WTC11 (cell line): ENCODE measurements at regions not wholly inside any gene's neighbourhood (a gene's known extent, or its start where the extent isn't known, plus 50 kb on each side); places are given as distances from the start of the nearest gene placed in this dataset.

Source experiments
- ATAC-seq: fragments of 200-7000 bp; cut with Tn5 transposase; 2 replicates; pipeline ENCODE4 v1.10.0; 2021; ENCODE audit warnings: mild to moderate bottlenecking, moderate library complexity
- CTCF ChIA-PET: fragments of 300-600 bp; sonication (Branson Sonifier 250); formaldehyde crosslinking; loops from one replicate; lab custom pipeline; 2021; ENCODE audit warnings: antibody characterized with exemption; lab: Charles Lee
- POLR2A ChIA-PET: fragments of 350-600 bp; sonication (Branson Sonifier 250); formaldehyde crosslinking; loops from one replicate; lab custom pipeline; 2021; ENCODE audit warnings: antibody characterized with exemption; lab: Charles Lee
- DNase-seq: peaks from one replicate; pipeline ENCODE4 v3.0.0; 2021; ENCODE audit warnings: low spot score
- H3K27ac Mint-ChIP-seq: 2 replicates; pipeline ENCODE4 v1.8.0; 2021; ENCODE audit warnings: mixed read lengths
- H3K27me3 Mint-ChIP-seq: 2 replicates; pipeline ENCODE4 v1.8.0; 2021; ENCODE audit warnings: low read depth, mild to moderate bottlenecking, moderate library complexity, mixed read lengths
- H3K36me3 Mint-ChIP-seq: 2 replicates; pipeline ENCODE4 v1.8.0; 2021; ENCODE audit warnings: mixed read lengths
- H3K4me1 Mint-ChIP-seq: 2 replicates; pipeline ENCODE4 v1.8.0; 2022; ENCODE audit warnings: mixed read lengths
- H3K4me3 Mint-ChIP-seq: 2 replicates; pipeline ENCODE4 v1.8.0; 2021; ENCODE audit warnings: mild to moderate bottlenecking, moderate library complexity, mixed read lengths
- H3K9me3 Mint-ChIP-seq: 2 replicates; pipeline ENCODE4 v1.8.0; 2021; ENCODE audit warnings: mixed read lengths
- ATF6 ChIP-seq: sonication (generic); formaldehyde crosslinking; IDR thresholded peaks from 2 replicates; pipeline ENCODE4 v1.8.1; 2023; ENCODE audit warnings: mild to moderate bottlenecking, missing genetic modification reagents
- ELF4 ChIP-seq: sonication (generic); formaldehyde crosslinking; IDR thresholded peaks from 2 replicates; pipeline ENCODE4 v1.8.1; 2022; ENCODE audit warnings: low read depth, mild to moderate bottlenecking, moderate library complexity, missing genetic modification reagents
- NFYB ChIP-seq: sonication (generic); formaldehyde crosslinking; conservative IDR thresholded peaks from 2 replicates; pipeline ENCODE4 v1.8.0; 2022; ENCODE audit warnings: low read depth, missing genetic modification reagents
- NR3C1 ChIP-seq: sonication (generic); formaldehyde crosslinking; conservative IDR thresholded peaks from 2 replicates; pipeline ENCODE4 v1.8.1; 2023; ENCODE audit warnings: low read depth, mild to moderate bottlenecking, missing genetic modification reagents
- STAT6 ChIP-seq: sonication (generic); formaldehyde crosslinking; conservative IDR thresholded peaks from 2 replicates; pipeline ENCODE4 v1.8.1; 2023; ENCODE audit warnings: mild to moderate bottlenecking, low read depth, missing genetic modification reagents, moderate library complexity
- TEAD1 ChIP-seq: sonication (generic); formaldehyde crosslinking; IDR thresholded peaks from 2 replicates; pipeline ENCODE4 v1.8.0; 2022; ENCODE audit warnings: mild to moderate bottlenecking, missing genetic modification reagents
- TEAD4 ChIP-seq: sonication (generic); formaldehyde crosslinking; IDR thresholded peaks from 2 replicates; pipeline ENCODE4 v1.8.0; 2022; ENCODE audit warnings: mild to moderate bottlenecking, missing genetic modification reagents
- ZNF121 ChIP-seq: sonication (generic); formaldehyde crosslinking; IDR thresholded peaks from 2 replicates; pipeline ENCODE4 v1.8.0; 2023; ENCODE audit warnings: missing genetic modification reagents
- ZNF416 ChIP-seq: fragments of 250-450 bp; sonication (Bioruptor Pico); IDR thresholded peaks from 2 replicates; pipeline ENCODE4 v1.9.0; 2021; ENCODE audit warnings: mild to moderate bottlenecking, inconsistent platforms
- TF ChIP-seq, protein P1 (sequence below): fragments of 250-450 bp; sonication (Bioruptor Pico); IDR thresholded peaks from 2 replicates; pipeline ENCODE4 v1.9.0; 2021; ENCODE audit warnings: mild to moderate bottlenecking, borderline replicate concordance
- TF ChIP-seq, protein P2 (sequence below): sonication (generic); formaldehyde crosslinking; IDR thresholded peaks from 2 replicates; pipeline ENCODE4 v1.8.0; 2022; ENCODE audit warnings: mild to moderate bottlenecking, missing genetic modification reagents
- TF ChIP-seq, protein P3 (sequence below): sonication (generic); formaldehyde crosslinking; IDR thresholded peaks from 2 replicates; pipeline ENCODE4 v1.8.1; 2022; ENCODE audit warnings: missing genetic modification reagents, borderline replicate concordance
- TF ChIP-seq, protein P4 (sequence below): sonication (generic); formaldehyde crosslinking; IDR thresholded peaks from 2 replicates; pipeline ENCODE4 v1.8.0; 2022; ENCODE audit warnings: mild to moderate bottlenecking, missing genetic modification reagents
- TF ChIP-seq, protein P5 (sequence below): fragments of 250-450 bp; sonication (Bioruptor Pico); IDR thresholded peaks from 2 replicates; pipeline ENCODE4 v1.9.0; 2021; ENCODE audit warnings: mild to moderate bottlenecking

DNA sequence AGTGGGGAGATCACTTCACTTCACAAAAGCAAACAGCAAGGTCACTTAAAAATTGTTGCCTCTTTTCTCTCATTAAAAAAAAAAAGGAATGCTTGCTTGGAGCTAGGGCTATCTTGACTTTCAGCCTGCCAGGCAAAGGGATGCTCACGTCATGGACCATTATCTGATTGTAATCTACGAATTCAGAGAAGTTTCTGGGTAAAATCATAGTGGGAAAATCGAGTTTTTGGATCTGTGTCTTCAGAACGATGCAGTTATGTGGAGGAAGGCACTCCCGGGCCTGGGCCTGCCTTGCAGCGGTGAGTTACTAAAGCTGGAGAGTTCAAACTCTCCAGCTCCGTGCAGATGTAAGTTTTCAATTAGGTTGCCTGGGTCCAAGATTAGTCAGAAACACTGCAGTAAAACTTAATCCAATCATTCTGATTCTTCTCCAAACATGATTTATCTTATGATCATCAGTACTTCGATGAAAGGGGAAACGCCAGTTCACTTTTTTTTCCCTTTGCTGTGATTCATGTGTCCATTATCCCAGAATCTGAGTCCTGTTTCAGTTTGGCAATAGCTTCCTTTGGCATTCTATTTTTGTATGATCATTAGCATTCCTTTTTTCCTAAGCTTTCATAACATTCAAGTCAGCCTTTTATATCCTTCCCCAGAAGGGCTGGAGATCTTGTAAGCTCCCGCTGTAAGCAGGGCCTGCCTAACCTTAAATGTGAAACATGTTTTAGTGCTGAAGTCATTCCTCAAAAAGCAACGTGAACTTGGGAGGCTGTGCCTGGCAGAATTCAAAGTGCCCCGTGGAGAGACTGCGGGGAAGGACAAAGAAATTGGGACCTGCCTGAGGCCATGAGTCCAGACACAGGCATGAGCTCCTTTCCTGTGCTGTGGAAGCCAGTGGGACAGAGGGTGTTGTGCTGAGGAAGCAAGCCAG is 119.3 kb upstream of the TWIST2 start:
- no peak overlapping the region for H3K27ac Mint-ChIP-seq
- ATAC-seq (no peak), DNase-seq (no peak)
- H3K4me3 Mint-ChIP-seq, result no peak overlapping the region
- H3K9me3 Mint-ChIP-seq, result peaks cover 13% of the 10 kb centered on the region
- ChIA-PET POLR2A (no interaction called here), CTCF (interaction anchor here (0.9 to 2.3 kb wide), 5 partner anchors 8 to 145 kb away, joined by 3 to 8 read pairs (median 5); no protein-coding TSS in a partner anchor)
- no peaks in the 10 kb centered on the region; the same call in 1 of the 2 replicates for H3K27me3 Mint-ChIP-seq
- TF ChIP-seq, protein P1, sequence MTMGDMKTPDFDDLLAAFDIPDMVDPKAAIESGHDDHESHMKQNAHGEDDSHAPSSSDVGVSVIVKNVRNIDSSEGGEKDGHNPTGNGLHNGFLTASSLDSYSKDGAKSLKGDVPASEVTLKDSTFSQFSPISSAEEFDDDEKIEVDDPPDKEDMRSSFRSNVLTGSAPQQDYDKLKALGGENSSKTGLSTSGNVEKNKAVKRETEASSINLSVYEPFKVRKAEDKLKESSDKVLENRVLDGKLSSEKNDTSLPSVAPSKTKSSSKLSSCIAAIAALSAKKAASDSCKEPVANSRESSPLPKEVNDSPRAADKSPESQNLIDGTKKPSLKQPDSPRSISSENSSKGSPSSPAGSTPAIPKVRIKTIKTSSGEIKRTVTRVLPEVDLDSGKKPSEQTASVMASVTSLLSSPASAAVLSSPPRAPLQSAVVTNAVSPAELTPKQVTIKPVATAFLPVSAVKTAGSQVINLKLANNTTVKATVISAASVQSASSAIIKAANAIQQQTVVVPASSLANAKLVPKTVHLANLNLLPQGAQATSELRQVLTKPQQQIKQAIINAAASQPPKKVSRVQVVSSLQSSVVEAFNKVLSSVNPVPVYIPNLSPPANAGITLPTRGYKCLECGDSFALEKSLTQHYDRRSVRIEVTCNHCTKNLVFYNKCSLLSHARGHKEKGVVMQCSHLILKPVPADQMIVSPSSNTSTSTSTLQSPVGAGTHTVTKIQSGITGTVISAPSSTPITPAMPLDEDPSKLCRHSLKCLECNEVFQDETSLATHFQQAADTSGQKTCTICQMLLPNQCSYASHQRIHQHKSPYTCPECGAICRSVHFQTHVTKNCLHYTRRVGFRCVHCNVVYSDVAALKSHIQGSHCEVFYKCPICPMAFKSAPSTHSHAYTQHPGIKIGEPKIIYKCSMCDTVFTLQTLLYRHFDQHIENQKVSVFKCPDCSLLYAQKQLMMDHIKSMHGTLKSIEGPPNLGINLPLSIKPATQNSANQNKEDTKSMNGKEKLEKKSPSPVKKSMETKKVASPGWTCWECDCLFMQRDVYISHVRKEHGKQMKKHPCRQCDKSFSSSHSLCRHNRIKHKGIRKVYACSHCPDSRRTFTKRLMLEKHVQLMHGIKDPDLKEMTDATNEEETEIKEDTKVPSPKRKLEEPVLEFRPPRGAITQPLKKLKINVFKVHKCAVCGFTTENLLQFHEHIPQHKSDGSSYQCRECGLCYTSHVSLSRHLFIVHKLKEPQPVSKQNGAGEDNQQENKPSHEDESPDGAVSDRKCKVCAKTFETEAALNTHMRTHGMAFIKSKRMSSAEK, result no peak
- TF ChIP-seq, protein P2, sequence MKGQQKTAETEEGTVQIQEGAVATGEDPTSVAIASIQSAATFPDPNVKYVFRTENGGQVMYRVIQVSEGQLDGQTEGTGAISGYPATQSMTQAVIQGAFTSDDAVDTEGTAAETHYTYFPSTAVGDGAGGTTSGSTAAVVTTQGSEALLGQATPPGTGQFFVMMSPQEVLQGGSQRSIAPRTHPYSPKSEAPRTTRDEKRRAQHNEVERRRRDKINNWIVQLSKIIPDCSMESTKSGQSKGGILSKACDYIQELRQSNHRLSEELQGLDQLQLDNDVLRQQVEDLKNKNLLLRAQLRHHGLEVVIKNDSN (CRISPR knock-in tag), result no peak
- no peak for TF ChIP-seq ZNF416 (CRISPR knock-in tag)
- TF ChIP-seq, protein P3, sequence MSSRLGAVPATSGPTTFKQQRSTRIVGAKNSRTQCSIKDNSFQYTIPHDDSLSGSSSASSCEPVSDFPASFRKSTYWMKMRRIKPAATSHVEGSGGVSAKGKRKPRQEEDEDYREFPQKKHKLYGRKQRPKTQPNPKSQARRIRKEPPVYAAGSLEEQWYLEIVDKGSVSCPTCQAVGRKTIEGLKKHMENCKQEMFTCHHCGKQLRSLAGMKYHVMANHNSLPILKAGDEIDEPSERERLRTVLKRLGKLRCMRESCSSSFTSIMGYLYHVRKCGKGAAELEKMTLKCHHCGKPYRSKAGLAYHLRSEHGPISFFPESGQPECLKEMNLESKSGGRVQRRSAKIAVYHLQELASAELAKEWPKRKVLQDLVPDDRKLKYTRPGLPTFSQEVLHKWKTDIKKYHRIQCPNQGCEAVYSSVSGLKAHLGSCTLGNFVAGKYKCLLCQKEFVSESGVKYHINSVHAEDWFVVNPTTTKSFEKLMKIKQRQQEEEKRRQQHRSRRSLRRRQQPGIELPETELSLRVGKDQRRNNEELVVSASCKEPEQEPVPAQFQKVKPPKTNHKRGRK (CRISPR knock-in tag), result no peak
- TF ChIP-seq NR3C1 (CRISPR knock-in tag), result no peak
- TF ChIP-seq TEAD1, result no peak
- no peaks in the 10 kb centered on the region for H3K36me3 Mint-ChIP-seq
- no peaks in the 10 kb centered on the region for H3K4me1 Mint-ChIP-seq

GRCh38 chr2:238729261-238729935 is 118.5 kb upstream of the TWIST2 start:
- DNase-seq, result no peak
- Mint-ChIP-seq H3K36me3 (no peaks in the 10 kb centered on the region), H3K9me3 (peaks cover 13% of the 10 kb centered on the region), H3K27me3 (no peaks in the 10 kb centered on the region; the same call in 1 of the 2 replicates), H3K27ac (no peak overlapping the region), H3K4me1 (no peaks in the 10 kb centered on the region), H3K4me3 (no peak overlapping the region)
- ChIA-PET POLR2A (no interaction called here), CTCF (interaction anchor here (0.9 to 2.3 kb wide), 4 partner anchors 9 to 56 kb away, joined by 4 to 8 read pairs (median 6); no protein-coding TSS in a partner anchor)
- TF ChIP-seq ATF6 (CRISPR knock-in tag) (no peak), TEAD4 (CRISPR knock-in tag) (no peak)
- ATAC-seq, result no peak

- Mint-ChIP-seq H3K4me1 (no peaks in the 10 kb centered on the region), H3K27ac (no peak overlapping the region), H3K9me3 (peaks cover 8% of the 10 kb centered on the region), H3K36me3 (no peaks in the 10 kb centered on the region), H3K27me3 (no peaks in the 10 kb centered on the region; the same call in 1 of the 2 replicates), H3K4me3 (no peak overlapping the region)
- ATAC-seq (no peak; the same call in 1 of the 2 replicates), DNase-seq (no peak)
- CTCF ChIA-PET, result interaction anchor here (1.5 to 3.3 kb wide), 3 partner anchors 10 to 55 kb away, joined by 5 to 10 read pairs (median 8); no protein-coding TSS in a partner anchor
- POLR2A ChIA-PET, result no interaction called here
- TF ChIP-seq ZNF121 (CRISPR knock-in tag), result no peak
- TF ChIP-seq, protein P4, sequence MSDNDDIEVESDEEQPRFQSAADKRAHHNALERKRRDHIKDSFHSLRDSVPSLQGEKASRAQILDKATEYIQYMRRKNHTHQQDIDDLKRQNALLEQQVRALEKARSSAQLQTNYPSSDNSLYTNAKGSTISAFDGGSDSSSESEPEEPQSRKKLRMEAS (CRISPR knock-in tag), result no peak
- TF ChIP-seq NFYB (CRISPR knock-in tag), result no peak
- no peak for TF ChIP-seq ELF4 (CRISPR knock-in tag)
- TF ChIP-seq, protein P5, sequence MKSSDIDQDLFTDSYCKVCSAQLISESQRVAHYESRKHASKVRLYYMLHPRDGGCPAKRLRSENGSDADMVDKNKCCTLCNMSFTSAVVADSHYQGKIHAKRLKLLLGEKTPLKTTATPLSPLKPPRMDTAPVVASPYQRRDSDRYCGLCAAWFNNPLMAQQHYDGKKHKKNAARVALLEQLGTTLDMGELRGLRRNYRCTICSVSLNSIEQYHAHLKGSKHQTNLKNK, result no peak
- TF ChIP-seq STAT6 (CRISPR knock-in tag), result no peak
Measured at GRCh38 chr2:238730001-238730669, 117.8 kb upstream of the TWIST2 start.
